ENCODE measurements at regions not wholly inside any gene's neighbourhood (a gene's known extent, or its start where the extent isn't known, plus 50 kb on each side); places are given as distances from the start of the nearest gene placed in this dataset.

DNA sequence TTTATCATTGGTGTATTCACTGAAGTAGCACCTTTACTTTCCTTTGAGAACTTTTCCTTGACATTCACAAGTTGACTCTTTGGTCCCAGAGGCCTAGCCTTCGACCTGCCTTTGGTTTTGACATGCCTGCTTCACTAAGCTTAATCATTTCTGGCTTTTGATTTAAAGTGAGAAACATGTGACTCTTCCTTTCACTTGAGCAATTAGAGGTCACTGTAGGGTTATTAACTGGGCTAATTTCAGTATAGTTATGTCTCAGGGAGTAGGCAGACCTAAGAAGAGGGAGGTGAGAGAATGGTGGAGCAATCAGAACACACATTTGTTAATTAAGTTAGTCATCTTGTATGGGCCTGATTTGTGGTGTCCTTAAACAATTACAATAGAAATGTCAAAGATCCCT is 1040.7 kb upstream of the SLC39A10 start:
- TF ChIP-seq ISX (CRISPR knock-in tag; conservative IDR thresholded peaks at IDR 0.05) = no peak
- TF ChIP-seq ZNF619 (CRISPR knock-in tag; IDR thresholded peaks at IDR 0.05) = no peak
- TF ChIP-seq, protein P1, sequence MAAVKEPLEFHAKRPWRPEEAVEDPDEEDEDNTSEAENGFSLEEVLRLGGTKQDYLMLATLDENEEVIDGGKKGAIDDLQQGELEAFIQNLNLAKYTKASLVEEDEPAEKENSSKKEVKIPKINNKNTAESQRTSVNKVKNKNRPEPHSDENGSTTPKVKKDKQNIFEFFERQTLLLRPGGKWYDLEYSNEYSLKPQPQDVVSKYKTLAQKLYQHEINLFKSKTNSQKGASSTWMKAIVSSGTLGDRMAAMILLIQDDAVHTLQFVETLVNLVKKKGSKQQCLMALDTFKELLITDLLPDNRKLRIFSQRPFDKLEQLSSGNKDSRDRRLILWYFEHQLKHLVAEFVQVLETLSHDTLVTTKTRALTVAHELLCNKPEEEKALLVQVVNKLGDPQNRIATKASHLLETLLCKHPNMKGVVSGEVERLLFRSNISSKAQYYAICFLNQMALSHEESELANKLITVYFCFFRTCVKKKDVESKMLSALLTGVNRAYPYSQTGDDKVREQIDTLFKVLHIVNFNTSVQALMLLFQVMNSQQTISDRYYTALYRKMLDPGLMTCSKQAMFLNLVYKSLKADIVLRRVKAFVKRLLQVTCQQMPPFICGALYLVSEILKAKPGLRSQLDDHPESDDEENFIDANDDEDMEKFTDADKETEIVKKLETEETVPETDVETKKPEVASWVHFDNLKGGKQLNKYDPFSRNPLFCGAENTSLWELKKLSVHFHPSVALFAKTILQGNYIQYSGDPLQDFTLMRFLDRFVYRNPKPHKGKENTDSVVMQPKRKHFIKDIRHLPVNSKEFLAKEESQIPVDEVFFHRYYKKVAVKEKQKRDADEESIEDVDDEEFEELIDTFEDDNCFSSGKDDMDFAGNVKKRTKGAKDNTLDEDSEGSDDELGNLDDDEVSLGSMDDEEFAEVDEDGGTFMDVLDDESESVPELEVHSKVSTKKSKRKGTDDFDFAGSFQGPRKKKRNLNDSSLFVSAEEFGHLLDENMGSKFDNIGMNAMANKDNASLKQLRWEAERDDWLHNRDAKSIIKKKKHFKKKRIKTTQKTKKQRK (IDR thresholded peaks at IDR 0.05; ENCODE audit: low read length) = no peak
- TF ChIP-seq JUND (CRISPR knock-in tag; IDR thresholded peaks at IDR 0.05) = no peak
- no peak for TF ChIP-seq PAF1 (CRISPR knock-in tag; IDR thresholded peaks at IDR 0.05)
